Omental fat pad (tissue), 3 donors: ENCODE measurements at regions not wholly inside any gene's neighbourhood (a gene's known extent, or its start where the extent isn't known, plus 50 kb on each side); places are given as distances from the start of the nearest gene placed in this dataset.

Experiments
- ATAC-seq: fragments of 150-250 bp; one replicate; pipeline ENCODE4 v1.9.1; 2016; ENCODE audit warnings: mild to moderate bottlenecking, moderate library complexity; ENCODE audit not compliant: low FRiP score
- DNase-seq: peaks from one replicate; pipeline ENCODE4 v3.0.0-alpha.2; 2019; ENCODE audit warnings: low spot score
- CTCF ChIP-seq, 3 donors: fragments of 450-650 bp; IDR thresholded peaks; one replicate each; pipeline ENCODE4 v1.5.1; 2016 to 2017; ENCODE audit warnings: antibody characterized with exemption in 3 of 3, mild to moderate bottlenecking in 3 of 3, moderate library complexity in 2 of 3

GRCh38 chr10:78867555-78867939, 201.2 kb upstream of the ZMIZ1 start:
- TF ChIP-seq CTCF (IDR thresholded peaks at IDR 0.05) = no peak
- DNase-seq (no peak), ATAC-seq (no peak)

- no peak for TF ChIP-seq CTCF (IDR thresholded peaks at IDR 0.05)
- ATAC-seq (no peak), DNase-seq (no peak)
Observed at GRCh38 chr10:78868048-78868447, 200.7 kb upstream of the ZMIZ1 start.

GRCh38 chr10:78868456-78868855, 200.3 kb upstream of the ZMIZ1 start:
- DNase-seq (no peak), ATAC-seq (no peak)
- no peak for TF ChIP-seq CTCF (IDR thresholded peaks at IDR 0.05)

- DNase-seq (no peak), ATAC-seq (no peak)
- TF ChIP-seq CTCF (IDR thresholded peaks at IDR 0.05) = no peak
Observed at GRCh38 chr10:78868861-78869260, 199.9 kb upstream of the ZMIZ1 start.

- DNase-seq (no peak), ATAC-seq (no peak)
- TF ChIP-seq CTCF (IDR thresholded peaks at IDR 0.05) = no peak
Observed at GRCh38 chr10:78869508-78870454, 199.0 kb upstream of the ZMIZ1 start.

GRCh38 chr10:78870458-78870857, 198.3 kb upstream of the ZMIZ1 start:
- ATAC-seq = no peak
- no peak for DNase-seq
- no peak for TF ChIP-seq CTCF (IDR thresholded peaks at IDR 0.05)

GRCh38 chr10:78871796-78872195, 197.0 kb upstream of the ZMIZ1 start:
- DNase-seq = no peak

More at GRCh38 chr10:78871796-78872195, 197.0 kb upstream of the ZMIZ1 start:
- ATAC-seq = no peak
- TF ChIP-seq CTCF (IDR thresholded peaks at IDR 0.05) = no peak
